GM12874 (cell line): ENCODE measurements at regions not wholly inside any gene's neighbourhood (a gene's known extent, or its start where the extent isn't known, plus 50 kb on each side); places are given as distances from the start of the nearest gene placed in this dataset.

Experiments
- CTCF ChIP-seq: IDR thresholded peaks from 2 replicates; pipeline ENCODE4 v1.5.1; 2011; ENCODE audit warnings: low read depth, mild to moderate bottlenecking, control low read depth, low read length, moderate library complexity; ENCODE audit not compliant: insufficient read depth

- TF ChIP-seq CTCF = no peak
Observed at GRCh38 chr16:62963846-62964245, 927.6 kb upstream of the CDH8 start.

- TF ChIP-seq CTCF = no peak
Observed at GRCh38 chr16:62955033-62955349, 918.8 kb upstream of the CDH8 start.

- no peak for TF ChIP-seq CTCF
Observed at GRCh38 chr16:62954144-62955032, 918.1 kb upstream of the CDH8 start.

- TF ChIP-seq CTCF = no peak
Observed at GRCh38 chr16:62950351-62950750, 914.1 kb upstream of the CDH8 start.

- TF ChIP-seq CTCF = no peak
Observed at GRCh38 chr16:62940569-62940968, 904.3 kb upstream of the CDH8 start.

GRCh38 chr16:62939687-62940086, 903.4 kb upstream of the CDH8 start:
- no peak for TF ChIP-seq CTCF

- no peak for TF ChIP-seq CTCF
Observed at GRCh38 chr16:62933929-62934328, 897.7 kb upstream of the CDH8 start.
